GM23248 (cell line): ENCODE measurements at regions not wholly inside any gene's neighbourhood (a gene's known extent, or its start where the extent isn't known, plus 50 kb on each side); places are given as distances from the start of the nearest gene placed in this dataset.

Experiments
- EZH2 ChIP-seq: fragments of 200-600 bp; sonication (generic); IDR thresholded peaks from 2 replicates; pipeline ENCODE4 v1.6.1; 2018; ENCODE audit warnings: antibody characterized with exemption, mild to moderate bottlenecking; ENCODE audit not compliant: insufficient read depth, poor library complexity, severe bottlenecking
- EZH2phosphoT487 ChIP-seq: fragments of 200-600 bp; sonication (generic); IDR thresholded peaks from 2 replicates; pipeline ENCODE4 v1.6.1; 2018; ENCODE audit warnings: antibody characterized with exemption, moderate library complexity, mild to moderate bottlenecking, low read depth; ENCODE audit not compliant: insufficient read depth

- TF ChIP-seq EZH2 (no peak), EZH2phosphoT487 (no peak)
These were observed 177.1 kb upstream of the LCORL start for GRCh38 chr4:18198653-18199052.
